DOHH2 (cell line): ENCODE measurements at regions not wholly inside any gene's neighbourhood (a gene's known extent, or its start where the extent isn't known, plus 50 kb on each side); places are given as distances from the start of the nearest gene placed in this dataset.

Source experiments
- EZH2phosphoT487 ChIP-seq: fragments of 200-600 bp; sonication (generic); IDR thresholded peaks from 2 replicates; pipeline ENCODE4 v1.6.1; 2017; ENCODE audit warnings: borderline replicate concordance, mild to moderate bottlenecking, antibody characterized with exemption, low read length, moderate library complexity, mixed read lengths
- TF ChIP-seq, protein P1 (sequence below): fragments of 200-600 bp; sonication (generic); IDR thresholded peaks from one replicate; pipeline ENCODE4 v1.5.1; 2014; ENCODE audit warnings: antibody characterized with exemption, mild to moderate bottlenecking, low read depth, low read length; ENCODE audit not compliant: poor library complexity, severe bottlenecking

DNA sequence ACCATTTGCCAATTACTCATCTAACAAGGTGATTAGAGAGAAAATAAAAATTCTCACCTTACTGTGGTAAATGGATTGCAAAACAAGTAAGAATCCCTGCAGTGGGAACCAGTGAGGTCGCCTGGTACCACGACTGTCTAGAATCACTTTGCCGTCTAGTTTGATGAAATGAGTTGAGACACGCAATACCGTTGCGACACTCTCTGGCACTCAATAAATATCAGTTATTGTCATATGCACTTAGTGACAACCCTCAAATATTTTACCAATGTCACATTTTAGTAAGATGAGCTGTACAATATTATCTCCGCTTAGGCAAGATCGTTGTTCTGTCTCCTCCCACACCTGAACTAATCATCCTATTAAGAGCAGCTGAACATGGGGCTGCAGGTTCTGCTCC, 114.4 kb upstream of the ADARB2 start:
- TF ChIP-seq, protein P1, sequence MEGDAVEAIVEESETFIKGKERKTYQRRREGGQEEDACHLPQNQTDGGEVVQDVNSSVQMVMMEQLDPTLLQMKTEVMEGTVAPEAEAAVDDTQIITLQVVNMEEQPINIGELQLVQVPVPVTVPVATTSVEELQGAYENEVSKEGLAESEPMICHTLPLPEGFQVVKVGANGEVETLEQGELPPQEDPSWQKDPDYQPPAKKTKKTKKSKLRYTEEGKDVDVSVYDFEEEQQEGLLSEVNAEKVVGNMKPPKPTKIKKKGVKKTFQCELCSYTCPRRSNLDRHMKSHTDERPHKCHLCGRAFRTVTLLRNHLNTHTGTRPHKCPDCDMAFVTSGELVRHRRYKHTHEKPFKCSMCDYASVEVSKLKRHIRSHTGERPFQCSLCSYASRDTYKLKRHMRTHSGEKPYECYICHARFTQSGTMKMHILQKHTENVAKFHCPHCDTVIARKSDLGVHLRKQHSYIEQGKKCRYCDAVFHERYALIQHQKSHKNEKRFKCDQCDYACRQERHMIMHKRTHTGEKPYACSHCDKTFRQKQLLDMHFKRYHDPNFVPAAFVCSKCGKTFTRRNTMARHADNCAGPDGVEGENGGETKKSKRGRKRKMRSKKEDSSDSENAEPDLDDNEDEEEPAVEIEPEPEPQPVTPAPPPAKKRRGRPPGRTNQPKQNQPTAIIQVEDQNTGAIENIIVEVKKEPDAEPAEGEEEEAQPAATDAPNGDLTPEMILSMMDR, result no peak
- TF ChIP-seq EZH2phosphoT487, result no peak
